HCT116 (cell line): ENCODE measurements at regions not wholly inside any gene's neighbourhood (a gene's known extent, or its start where the extent isn't known, plus 50 kb on each side); places are given as distances from the start of the nearest gene placed in this dataset.

Experiments used
- EGR1 ChIP-seq: IDR thresholded peaks from 2 replicates; pipeline ENCODE4 v1.6.1; 2012; ENCODE audit warnings: low read depth
- EZH2phosphoT487 ChIP-seq: fragments of 200-600 bp; IDR thresholded peaks from 2 replicates; pipeline ENCODE4 v1.6.1; 2018; ENCODE audit warnings: antibody characterized with exemption, borderline replicate concordance
- POLR2A ChIP-seq: IDR thresholded peaks from 2 replicates; pipeline ENCODE4 v1.7.0; 2011; ENCODE audit warnings: borderline replicate concordance; ENCODE audit not compliant: insufficient read depth, insufficient read length; ENCODE audit errors: extremely low read depth
- POLR2AphosphoS5 ChIP-seq: IDR thresholded peaks from 2 replicates; pipeline ENCODE4 v1.6.1; 2011; ENCODE audit warnings: mild to moderate bottlenecking, low read depth, low read length, moderate library complexity
- RAD21 ChIP-seq: IDR thresholded peaks from 2 replicates; pipeline ENCODE4 v1.6.1; 2012; ENCODE audit warnings: low read depth, mild to moderate bottlenecking
- YY1 ChIP-seq: IDR thresholded peaks from 2 replicates; pipeline ENCODE4 v1.6.1; 2011; ENCODE audit warnings: low read length, low read depth, moderate library complexity, mild to moderate bottlenecking; ENCODE audit not compliant: insufficient replicate concordance; ENCODE audit errors: extremely low read depth
- ZNF274 ChIP-seq: fragments of 200-500 bp; sonication (Bioruptor generic); IDR thresholded peaks from 2 replicates; pipeline ENCODE4 v1.6.1; 2014; ENCODE audit warnings: mild to moderate bottlenecking, low read depth, low read length, inconsistent platforms
- TF ChIP-seq, protein P1 (sequence below): IDR thresholded peaks from 2 replicates; pipeline ENCODE4 v1.6.1; 2012; ENCODE audit warnings: low read depth
- TF ChIP-seq, protein P2 (sequence below), 3 experiments: fragments of 200-600 bp in 1 of 3; sonication (generic) in 1 of 3; IDR thresholded peaks in 2 of 3; conservative IDR thresholded peaks in 1 of 3; 2 replicates each; pipeline ENCODE4 v1.5.1; 2012 to 2017; ENCODE audit warnings: low read depth in 2 of 3, low read length in 2 of 3, antibody characterized with exemption in 1 of 3, borderline replicate concordance in 1 of 3, control low read depth in 1 of 3, mild to moderate bottlenecking in 1 of 3, mixed read lengths in 1 of 3, mixed run types in 1 of 3, moderate library complexity in 1 of 3; ENCODE audit not compliant: insufficient read depth in 1 of 3
- TF ChIP-seq, protein P3 (sequence below): IDR thresholded peaks from 2 replicates; pipeline ENCODE4 v1.6.1; 2011; ENCODE audit warnings: mild to moderate bottlenecking, low read length, moderate library complexity; ENCODE audit not compliant: insufficient replicate concordance; ENCODE audit errors: extremely low read depth
- TF ChIP-seq, protein P4 (sequence below): IDR thresholded peaks from 2 replicates; pipeline ENCODE4 v1.6.1; 2012

DNA sequence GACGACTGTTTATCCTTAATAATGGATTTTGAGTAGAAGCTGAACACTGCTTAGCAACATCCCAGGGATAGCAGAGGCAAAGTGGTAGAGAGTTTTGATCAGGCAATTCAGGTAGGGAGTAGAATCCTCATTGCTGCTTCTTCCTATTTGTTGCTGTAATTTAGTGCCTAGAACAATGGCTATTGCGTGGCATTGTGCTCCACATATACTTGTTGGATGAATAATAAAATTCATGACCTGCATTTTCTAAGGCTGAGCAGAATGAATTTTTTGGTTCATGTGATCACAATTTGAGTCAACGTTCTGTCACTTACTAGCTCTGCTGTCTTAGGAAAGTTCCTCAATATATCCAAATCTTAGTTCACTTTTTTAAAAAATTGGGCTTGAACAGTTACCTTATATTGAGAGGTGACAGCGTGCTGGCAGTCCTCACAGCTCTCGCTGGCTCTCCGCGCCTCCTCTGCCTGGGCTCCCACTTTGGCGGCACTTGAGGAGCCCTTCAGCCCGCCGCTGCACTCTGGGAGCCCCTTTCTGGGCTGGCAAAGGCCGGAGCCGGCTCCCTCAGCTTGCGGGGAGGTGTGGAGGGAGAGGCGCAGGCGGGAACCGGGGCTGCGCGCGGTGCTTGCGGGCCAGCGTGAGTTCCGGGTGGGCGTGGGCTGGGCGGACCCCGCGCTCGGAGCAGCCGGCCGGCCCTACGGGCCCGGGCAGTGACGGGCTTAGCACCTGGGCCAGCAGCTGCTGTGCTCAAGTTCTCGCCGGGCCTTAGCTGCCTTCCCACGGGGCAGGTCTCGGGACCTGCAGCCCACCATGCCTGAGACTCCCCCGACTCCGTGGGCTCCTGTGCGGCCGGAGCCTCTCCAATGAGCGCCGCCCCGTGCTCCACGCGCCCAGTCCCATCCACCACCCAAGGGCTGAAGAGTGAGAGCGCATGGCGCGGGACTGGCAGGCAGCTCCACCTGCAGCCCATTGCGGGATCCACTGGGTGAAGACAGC, 350.6 kb downstream of the ETS1 start:
- TF ChIP-seq, protein P1, sequence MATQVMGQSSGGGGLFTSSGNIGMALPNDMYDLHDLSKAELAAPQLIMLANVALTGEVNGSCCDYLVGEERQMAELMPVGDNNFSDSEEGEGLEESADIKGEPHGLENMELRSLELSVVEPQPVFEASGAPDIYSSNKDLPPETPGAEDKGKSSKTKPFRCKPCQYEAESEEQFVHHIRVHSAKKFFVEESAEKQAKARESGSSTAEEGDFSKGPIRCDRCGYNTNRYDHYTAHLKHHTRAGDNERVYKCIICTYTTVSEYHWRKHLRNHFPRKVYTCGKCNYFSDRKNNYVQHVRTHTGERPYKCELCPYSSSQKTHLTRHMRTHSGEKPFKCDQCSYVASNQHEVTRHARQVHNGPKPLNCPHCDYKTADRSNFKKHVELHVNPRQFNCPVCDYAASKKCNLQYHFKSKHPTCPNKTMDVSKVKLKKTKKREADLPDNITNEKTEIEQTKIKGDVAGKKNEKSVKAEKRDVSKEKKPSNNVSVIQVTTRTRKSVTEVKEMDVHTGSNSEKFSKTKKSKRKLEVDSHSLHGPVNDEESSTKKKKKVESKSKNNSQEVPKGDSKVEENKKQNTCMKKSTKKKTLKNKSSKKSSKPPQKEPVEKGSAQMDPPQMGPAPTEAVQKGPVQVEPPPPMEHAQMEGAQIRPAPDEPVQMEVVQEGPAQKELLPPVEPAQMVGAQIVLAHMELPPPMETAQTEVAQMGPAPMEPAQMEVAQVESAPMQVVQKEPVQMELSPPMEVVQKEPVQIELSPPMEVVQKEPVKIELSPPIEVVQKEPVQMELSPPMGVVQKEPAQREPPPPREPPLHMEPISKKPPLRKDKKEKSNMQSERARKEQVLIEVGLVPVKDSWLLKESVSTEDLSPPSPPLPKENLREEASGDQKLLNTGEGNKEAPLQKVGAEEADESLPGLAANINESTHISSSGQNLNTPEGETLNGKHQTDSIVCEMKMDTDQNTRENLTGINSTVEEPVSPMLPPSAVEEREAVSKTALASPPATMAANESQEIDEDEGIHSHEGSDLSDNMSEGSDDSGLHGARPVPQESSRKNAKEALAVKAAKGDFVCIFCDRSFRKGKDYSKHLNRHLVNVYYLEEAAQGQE, result no peak
- TF ChIP-seq, protein P2, sequence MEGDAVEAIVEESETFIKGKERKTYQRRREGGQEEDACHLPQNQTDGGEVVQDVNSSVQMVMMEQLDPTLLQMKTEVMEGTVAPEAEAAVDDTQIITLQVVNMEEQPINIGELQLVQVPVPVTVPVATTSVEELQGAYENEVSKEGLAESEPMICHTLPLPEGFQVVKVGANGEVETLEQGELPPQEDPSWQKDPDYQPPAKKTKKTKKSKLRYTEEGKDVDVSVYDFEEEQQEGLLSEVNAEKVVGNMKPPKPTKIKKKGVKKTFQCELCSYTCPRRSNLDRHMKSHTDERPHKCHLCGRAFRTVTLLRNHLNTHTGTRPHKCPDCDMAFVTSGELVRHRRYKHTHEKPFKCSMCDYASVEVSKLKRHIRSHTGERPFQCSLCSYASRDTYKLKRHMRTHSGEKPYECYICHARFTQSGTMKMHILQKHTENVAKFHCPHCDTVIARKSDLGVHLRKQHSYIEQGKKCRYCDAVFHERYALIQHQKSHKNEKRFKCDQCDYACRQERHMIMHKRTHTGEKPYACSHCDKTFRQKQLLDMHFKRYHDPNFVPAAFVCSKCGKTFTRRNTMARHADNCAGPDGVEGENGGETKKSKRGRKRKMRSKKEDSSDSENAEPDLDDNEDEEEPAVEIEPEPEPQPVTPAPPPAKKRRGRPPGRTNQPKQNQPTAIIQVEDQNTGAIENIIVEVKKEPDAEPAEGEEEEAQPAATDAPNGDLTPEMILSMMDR (IDR thresholded peaks at IDR 0.05 in 2 of 3, conservative IDR thresholded peaks at IDR 0.05 in 1 of 3; ENCODE audit: borderline replicate concordance in 1 of 3, insufficient read depth in 1 of 3, low read depth in 2 of 3, low read length in 2 of 3), result no peak
- no peak for TF ChIP-seq EZH2phosphoT487
- TF ChIP-seq POLR2AphosphoS5, result no peak
- no peak for TF ChIP-seq POLR2A
- TF ChIP-seq YY1, result no peak
- TF ChIP-seq ZNF274, result no peak
- no peak for TF ChIP-seq EGR1
- TF ChIP-seq, protein P3, sequence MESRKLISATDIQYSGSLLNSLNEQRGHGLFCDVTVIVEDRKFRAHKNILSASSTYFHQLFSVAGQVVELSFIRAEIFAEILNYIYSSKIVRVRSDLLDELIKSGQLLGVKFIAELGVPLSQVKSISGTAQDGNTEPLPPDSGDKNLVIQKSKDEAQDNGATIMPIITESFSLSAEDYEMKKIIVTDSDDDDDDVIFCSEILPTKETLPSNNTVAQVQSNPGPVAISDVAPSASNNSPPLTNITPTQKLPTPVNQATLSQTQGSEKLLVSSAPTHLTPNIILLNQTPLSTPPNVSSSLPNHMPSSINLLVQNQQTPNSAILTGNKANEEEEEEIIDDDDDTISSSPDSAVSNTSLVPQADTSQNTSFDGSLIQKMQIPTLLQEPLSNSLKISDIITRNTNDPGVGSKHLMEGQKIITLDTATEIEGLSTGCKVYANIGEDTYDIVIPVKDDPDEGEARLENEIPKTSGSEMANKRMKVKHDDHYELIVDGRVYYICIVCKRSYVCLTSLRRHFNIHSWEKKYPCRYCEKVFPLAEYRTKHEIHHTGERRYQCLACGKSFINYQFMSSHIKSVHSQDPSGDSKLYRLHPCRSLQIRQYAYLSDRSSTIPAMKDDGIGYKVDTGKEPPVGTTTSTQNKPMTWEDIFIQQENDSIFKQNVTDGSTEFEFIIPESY, result no peak
- TF ChIP-seq, protein P4, sequence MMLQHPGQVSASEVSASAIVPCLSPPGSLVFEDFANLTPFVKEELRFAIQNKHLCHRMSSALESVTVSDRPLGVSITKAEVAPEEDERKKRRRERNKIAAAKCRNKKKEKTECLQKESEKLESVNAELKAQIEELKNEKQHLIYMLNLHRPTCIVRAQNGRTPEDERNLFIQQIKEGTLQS, result no peak
- no peak for TF ChIP-seq RAD21
